GM12892 (cell line): ENCODE measurements at regions not wholly inside any gene's neighbourhood (a gene's known extent, or its start where the extent isn't known, plus 50 kb on each side); places are given as distances from the start of the nearest gene placed in this dataset.
"Not testable (repeated sequence)": the region's sequence is repeated elsewhere in the genome, so short reads cannot be mapped to it uniquely, and the experiment has no call there.

ENCODE experiments used
- DNase-seq: peaks from one replicate; pipeline ENCODE4 v3.0.0; 2011; ENCODE audit not compliant: insufficient read length
- FAIRE-seq: peaks from 2 replicates; lab custom pipeline; 2011; peaks lifted over from hg19 to GRCh38; lab: Jason Lieb, UNC
- POLR2A ChIP-seq: IDR thresholded peaks from 2 replicates; pipeline ENCODE4 v1.6.1; 2011; ENCODE audit warnings: low read depth, low read length, control low read depth
- POLR2AphosphoS5 ChIP-seq: IDR thresholded peaks from 2 replicates; pipeline ENCODE4 v1.6.1; 2011; ENCODE audit warnings: low read depth, low read length, control low read depth
- TAF1 ChIP-seq: IDR thresholded peaks from 2 replicates; pipeline ENCODE4 v1.6.1; 2011; ENCODE audit warnings: low read depth, mild to moderate bottlenecking, control low read depth, low read length, borderline replicate concordance

DNA sequence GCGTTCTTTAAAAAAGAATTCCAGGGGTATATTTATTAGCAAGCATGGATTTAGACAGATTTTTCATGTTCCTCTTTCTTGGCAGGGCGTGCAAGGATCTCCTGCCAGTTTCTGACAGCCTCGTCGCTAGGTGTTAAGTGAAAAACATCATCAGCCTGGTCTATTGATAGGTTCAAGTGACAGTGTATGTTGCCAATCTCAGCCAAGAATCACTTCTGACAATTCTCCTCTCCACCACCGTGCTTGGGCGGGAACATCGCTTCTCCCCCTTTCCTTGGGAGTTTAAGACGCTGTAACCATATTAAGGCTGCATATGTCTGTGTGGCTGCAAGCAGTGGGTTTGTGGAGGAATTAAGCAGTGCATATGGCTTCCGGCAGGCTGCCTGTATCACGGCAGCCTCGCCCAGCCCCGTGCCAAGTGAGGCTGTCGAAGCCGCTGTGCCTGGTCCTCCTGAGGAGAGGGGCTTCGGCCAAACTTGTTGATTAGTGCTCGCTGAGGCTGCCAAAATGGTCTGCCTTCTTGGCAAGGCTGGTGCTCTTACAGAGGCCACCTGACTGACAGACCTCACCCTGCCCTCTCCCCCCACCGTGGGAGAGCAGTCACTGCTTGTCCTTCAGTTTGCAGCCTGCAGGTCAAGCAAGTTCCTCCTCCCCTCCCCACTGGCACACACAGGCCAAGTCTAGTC, 132.2 kb upstream of the MPHOSPH6 start:
- no peak for DNase-seq
- TF ChIP-seq TAF1 (no peak), POLR2AphosphoS5 (no peak), POLR2A (no peak)
- FAIRE-seq: no peak

- DNase-seq (no peak), FAIRE-seq (no peak)
- TF ChIP-seq POLR2A: no peak
- TF ChIP-seq POLR2AphosphoS5: no peak
- no peak for TF ChIP-seq TAF1
Measured at GRCh38 chr16:82301146-82301755, 131.2 kb upstream of the MPHOSPH6 start.

DNA sequence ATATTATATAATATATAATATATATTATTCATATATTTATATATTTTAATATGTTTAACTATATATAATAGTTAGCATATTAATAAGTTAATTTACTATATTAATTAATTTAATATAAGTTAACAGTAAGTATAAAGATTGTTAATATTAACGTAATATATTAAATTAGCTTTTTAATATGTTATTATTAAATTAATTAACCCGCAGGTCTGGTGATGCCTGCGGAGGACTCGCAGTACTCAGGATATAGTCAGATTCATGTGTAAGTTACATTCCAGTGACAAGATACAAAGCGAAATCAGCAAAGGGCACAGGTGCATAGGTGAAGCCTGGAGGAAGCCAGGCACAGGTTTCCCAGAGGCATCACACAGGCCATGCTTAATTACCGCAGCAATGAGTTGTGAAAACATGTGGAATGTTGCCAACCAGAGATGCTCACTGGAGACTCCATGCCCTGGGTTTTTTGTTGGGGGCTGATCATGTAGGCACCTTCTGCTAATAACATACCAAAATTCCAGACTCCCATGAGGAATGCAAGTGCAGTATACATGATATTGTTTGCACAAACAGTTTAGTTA, 130.4 kb upstream of the MPHOSPH6 start:
- FAIRE-seq: no peak
- no peak for DNase-seq
- TF ChIP-seq POLR2AphosphoS5: no peak
- TF ChIP-seq POLR2A: no peak
- TF ChIP-seq TAF1: no peak

- TF ChIP-seq POLR2AphosphoS5: no peak
- TF ChIP-seq POLR2A: no peak
- no peak for TF ChIP-seq TAF1
- DNase-seq (no peak), FAIRE-seq (no peak)
Measured at GRCh38 chr16:82298472-82298871, 128.4 kb upstream of the MPHOSPH6 start.

- DNase-seq (no peak), FAIRE-seq (no peak)
- TF ChIP-seq POLR2AphosphoS5 (no peak), TAF1 (no peak), POLR2A (no peak)
Measured at GRCh38 chr16:82295290-82296201, 125.5 kb upstream of the MPHOSPH6 start.

DNA sequence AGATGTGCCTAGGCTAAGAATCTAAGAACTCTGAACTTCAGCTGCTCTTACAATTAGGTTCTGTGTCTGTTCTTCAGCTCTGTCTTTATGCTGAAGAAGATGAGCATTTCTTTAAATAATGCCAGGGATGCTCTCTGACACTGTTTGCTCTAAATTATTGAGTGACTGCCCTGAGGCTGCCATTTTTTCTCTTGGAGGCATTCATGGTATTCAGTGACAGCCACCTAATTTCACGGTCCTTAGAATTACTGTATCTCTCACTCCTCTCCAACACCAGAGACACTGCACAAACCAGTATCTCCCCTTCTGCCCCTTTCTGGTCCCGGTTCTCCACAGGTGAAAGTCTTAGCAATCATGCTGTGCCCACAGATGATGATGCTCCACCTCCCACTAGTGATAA, 123.6 kb upstream of the MPHOSPH6 start:
- DNase-seq: no peak
- TF ChIP-seq TAF1 (no peak), POLR2AphosphoS5 (no peak), POLR2A (no peak)
- no peak for FAIRE-seq

- TF ChIP-seq TAF1 (no peak), POLR2AphosphoS5 (no peak), POLR2A (no peak)
- no peak for DNase-seq
- no peak for FAIRE-seq
Measured at GRCh38 chr16:82287937-82288336, 117.9 kb upstream of the MPHOSPH6 start.

GRCh38 chr16:82282662-82283061, 112.6 kb upstream of the MPHOSPH6 start:
- no peak for DNase-seq
- TF ChIP-seq TAF1: no peak
- TF ChIP-seq POLR2AphosphoS5: no peak
- no peak for TF ChIP-seq POLR2A
- FAIRE-seq: no peak

- TF ChIP-seq POLR2AphosphoS5: no peak
- no peak for TF ChIP-seq TAF1
- no peak for TF ChIP-seq POLR2A
- no peak for DNase-seq
- FAIRE-seq: no peak
Measured at GRCh38 chr16:82281544-82281943, 111.5 kb upstream of the MPHOSPH6 start.

DNA sequence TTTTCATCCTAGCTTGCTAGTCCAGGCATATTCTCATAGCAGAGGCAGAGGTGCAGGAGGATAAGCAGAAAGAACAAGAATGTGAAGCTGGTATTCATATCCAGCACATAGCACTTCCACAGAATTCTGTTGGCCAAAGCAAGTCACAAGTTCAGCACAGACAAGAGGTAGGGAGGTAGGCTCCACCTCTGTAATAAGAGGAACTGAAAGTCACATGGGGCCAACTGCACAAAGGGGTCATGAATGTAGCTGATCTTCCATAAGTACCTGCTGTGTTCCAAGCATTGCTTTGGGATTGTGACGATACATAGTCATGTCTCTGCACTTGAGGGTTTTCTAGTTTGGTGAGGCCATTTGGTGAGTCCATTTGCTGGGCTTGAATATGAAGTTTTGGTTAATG, 110.8 kb upstream of the MPHOSPH6 start:
- no peak for DNase-seq
- FAIRE-seq: no peak
- TF ChIP-seq POLR2A: no peak
- no peak for TF ChIP-seq TAF1
- TF ChIP-seq POLR2AphosphoS5: no peak

DNA sequence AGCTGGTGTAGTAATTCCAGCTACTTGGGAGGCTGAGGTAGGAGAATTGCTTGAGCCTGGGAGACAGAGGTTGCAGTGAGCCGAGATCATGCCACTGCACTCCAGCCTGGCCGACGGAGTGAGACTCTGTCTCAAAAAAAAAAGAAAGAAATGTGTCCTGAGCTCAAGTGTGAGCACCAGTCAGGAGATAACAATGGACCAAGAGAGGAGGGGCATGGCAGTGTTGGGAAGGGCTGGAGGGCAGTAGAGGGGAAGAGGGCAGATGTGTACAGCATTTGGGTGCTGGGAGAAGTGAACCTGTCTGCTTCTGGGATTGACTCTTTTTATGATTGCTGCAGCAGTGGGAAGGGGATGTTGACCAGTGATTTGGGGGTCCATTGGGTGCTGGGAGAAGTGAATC, 105.3 kb upstream of the MPHOSPH6 start:
- FAIRE-seq, DNase-seq: not testable (repeated sequence)

GRCh38 chr16:82271636-82272035, 101.6 kb upstream of the MPHOSPH6 start:
- DNase-seq: no peak
- TF ChIP-seq TAF1: no peak
- FAIRE-seq: no peak

DNA sequence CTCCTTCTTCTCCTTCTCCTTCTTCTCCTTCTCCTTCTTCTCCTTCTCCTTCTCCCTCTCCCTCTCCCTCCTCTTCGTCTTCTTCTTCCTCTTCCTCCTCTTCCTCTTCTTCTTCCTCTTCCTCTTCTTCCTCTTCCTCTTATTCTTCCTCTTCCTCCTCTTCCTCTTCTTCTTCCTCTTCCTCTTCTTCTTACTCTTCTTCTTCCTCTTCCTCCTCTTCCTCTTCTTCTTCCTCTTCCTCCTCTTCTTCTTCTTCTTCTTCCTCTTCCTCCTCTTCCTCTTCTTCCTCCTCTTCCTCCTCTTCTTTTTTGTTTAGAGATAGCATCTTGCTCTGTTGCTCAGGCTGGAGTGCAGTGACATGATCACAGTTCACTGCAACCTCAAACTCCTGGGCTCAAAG, 97.7 kb upstream of the MPHOSPH6 start:
- FAIRE-seq, DNase-seq: not testable (repeated sequence)
